Adrenal gland (tissue), 9 donors: ENCODE measurements at regions not wholly inside any gene's neighbourhood (a gene's known extent, or its start where the extent isn't known, plus 50 kb on each side); places are given as distances from the start of the nearest gene placed in this dataset.

ENCODE experiments used
- DNase-seq, 7 donors: peaks; one replicate each; pipeline ENCODE4 v3.0.0-alpha.2; 2019 to 2020
- H3K27ac ChIP-seq, 5 donors: fragments of 200-600 bp; sonication (generic) in 4 of 5; 1 replicate in 3 of 5; 2 replicates in 2 of 5; pipeline versions ENCODE4 v1.5.1 to v1.8.0; 2016 to 2020; ENCODE audit warnings: mild to moderate bottlenecking in 1 of 5
- H3K27me3 ChIP-seq: fragments of 200-600 bp; 2 replicates; pipeline ENCODE4 v1.8.0; 2021
- H3K36me3 ChIP-seq, 2 donors: fragments of 200-600 bp; replicated peaks in 1 of 2; 1 replicate in 1 of 2; 2 replicates in 1 of 2; pipeline versions ENCODE4 v1.5.1 to v1.8.0; 2018 to 2022
- H3K4me1 ChIP-seq, 2 donors: fragments of 200-600 bp; replicated peaks in 1 of 2; 1 replicate in 1 of 2; 2 replicates in 1 of 2; pipeline versions ENCODE4 v1.5.1 to v1.8.0; 2018 to 2021
- H3K4me3 ChIP-seq, 4 donors: fragments of 200-600 bp; sonication (generic) in 3 of 4; one replicate each; pipeline ENCODE4 v1.5.1; 2016 to 2018
- H3K9me3 ChIP-seq, 3 donors: fragments of 200-600 bp; sonication (generic) in 1 of 3; replicated peaks in 1 of 3; 1 replicate in 2 of 3; 2 replicates in 1 of 3; pipeline versions ENCODE4 v1.5.1 to v1.8.0; 2016 to 2021
- POLR2A ChIP-seq, 2 donors: fragments of 450-650 bp; IDR thresholded peaks; one replicate each; pipeline ENCODE4 v1.6.1; 2017; ENCODE audit warnings: antibody characterized with exemption in 2 of 2, mild to moderate bottlenecking in 2 of 2, moderate library complexity in 1 of 2
- WGBS, 4 donors: extraction: QIAGEN DNeasy Blood & Tissue Kit in 2 of 4; methylation state at CpG; one replicate each; pipeline versions ENCODE4 v1.1.5 to v1.1.7; 2013 to 2017; 5-methylcytosine and 5-hydroxymethylcytosine counted together
- intact Hi-C, 2 donors: fragments of 100-400 bp; cut with DNase I; formaldehyde crosslinking; loops; one replicate each; pipeline versions ENCODE4 v1.14.1 to v1.15.0; 2022 to 2023
- TF ChIP-seq, protein P1 (sequence below), 6 experiments: fragments of 450-650 bp in 4 of 6; fragments of 200-600 bp in 2 of 6; sonication (generic) in 1 of 6; IDR thresholded peaks; 1 replicate in 5 of 6; 2 replicates in 1 of 6; pipeline versions ENCODE4 v1.5.1 to v1.8.0; 2016 to 2021; ENCODE audit warnings: antibody characterized with exemption in 6 of 6, mild to moderate bottlenecking in 2 of 6, moderate library complexity in 1 of 6
- donor health status: healthy with polysubstance abuse.
- donor health status: Bipolar disorder and iron deficiency.
- donor health status: DM: yes; HTN: yes; CAD: no.
- donor health status: DM: no; HTN: no; CAD: no.
- donor health status: DM: no; HTN: no; CAD: no.

GRCh38 chr6:47098570-47098993, 56.5 kb upstream of the ADGRF1 start:
- no peak for TF ChIP-seq POLR2A (IDR thresholded peaks at IDR 0.05)
- TF ChIP-seq, protein P1, sequence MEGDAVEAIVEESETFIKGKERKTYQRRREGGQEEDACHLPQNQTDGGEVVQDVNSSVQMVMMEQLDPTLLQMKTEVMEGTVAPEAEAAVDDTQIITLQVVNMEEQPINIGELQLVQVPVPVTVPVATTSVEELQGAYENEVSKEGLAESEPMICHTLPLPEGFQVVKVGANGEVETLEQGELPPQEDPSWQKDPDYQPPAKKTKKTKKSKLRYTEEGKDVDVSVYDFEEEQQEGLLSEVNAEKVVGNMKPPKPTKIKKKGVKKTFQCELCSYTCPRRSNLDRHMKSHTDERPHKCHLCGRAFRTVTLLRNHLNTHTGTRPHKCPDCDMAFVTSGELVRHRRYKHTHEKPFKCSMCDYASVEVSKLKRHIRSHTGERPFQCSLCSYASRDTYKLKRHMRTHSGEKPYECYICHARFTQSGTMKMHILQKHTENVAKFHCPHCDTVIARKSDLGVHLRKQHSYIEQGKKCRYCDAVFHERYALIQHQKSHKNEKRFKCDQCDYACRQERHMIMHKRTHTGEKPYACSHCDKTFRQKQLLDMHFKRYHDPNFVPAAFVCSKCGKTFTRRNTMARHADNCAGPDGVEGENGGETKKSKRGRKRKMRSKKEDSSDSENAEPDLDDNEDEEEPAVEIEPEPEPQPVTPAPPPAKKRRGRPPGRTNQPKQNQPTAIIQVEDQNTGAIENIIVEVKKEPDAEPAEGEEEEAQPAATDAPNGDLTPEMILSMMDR (IDR thresholded peaks at IDR 0.05), result no peak
- no peak overlapping the region for H3K4me3 ChIP-seq
- DNase-seq, result peak in 4 of 7 donors; percentile 25 to 61 (median 36)
- no peaks in the 10 kb centered on the region for H3K36me3 ChIP-seq
- no peaks in the 10 kb centered on the region for H3K9me3 ChIP-seq
- H3K27ac ChIP-seq, result no peak overlapping the region
- WGBS, 4 donors, result 57 to 67% (median 64%) methylated on average over 6 of the region's 6 CpGs
- peaks cover 0 to 5% of the 10 kb centered on the region in 2 donors for H3K4me1 ChIP-seq
- H3K27me3 ChIP-seq, result no peaks in the 10 kb centered on the region
- intact Hi-C loops, result no loop called here

DNA sequence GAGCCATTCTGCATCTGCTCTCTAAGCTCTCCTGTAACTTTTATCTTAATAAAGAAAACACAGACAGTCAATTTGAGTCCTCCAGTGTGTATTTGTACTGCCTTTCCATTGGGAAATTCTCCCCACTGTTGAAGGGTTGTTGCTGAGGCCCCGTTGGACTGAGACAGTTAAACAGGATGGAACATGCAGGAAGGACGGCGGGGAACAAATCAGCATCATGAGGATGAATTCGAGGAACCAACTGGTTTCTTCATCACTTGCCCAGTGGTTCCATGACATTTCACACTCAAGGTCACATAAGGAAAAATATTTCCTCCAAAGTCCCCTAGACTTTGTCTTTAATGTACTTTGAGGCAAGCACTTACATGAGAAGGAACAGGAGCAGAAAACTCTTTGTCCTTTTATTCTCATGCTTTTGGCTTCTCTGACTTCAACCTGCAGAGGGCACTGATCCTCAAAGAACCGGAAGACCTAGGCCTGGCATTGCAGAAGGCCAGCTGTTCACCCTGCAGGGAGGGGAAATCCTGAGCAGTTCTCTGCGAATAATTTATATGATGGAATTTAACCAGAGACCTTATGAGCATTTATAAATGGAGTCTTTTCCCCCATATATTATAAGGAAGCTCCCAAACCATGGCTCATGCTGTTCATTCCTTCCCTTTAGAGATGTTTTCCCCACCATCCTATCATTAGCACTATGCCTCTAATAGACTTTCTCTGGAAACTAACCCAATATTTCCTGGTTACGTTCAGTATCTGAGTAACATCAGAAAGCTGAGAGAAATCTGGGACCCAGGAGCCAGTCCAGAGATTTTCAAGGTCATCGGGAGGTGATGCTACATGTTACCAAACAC, 55.2 kb upstream of the ADGRF1 start:
- H3K4me3 ChIP-seq, result no peak overlapping the region
- no peaks in the 10 kb centered on the region for H3K36me3 ChIP-seq
- no peaks in the 10 kb centered on the region for H3K27me3 ChIP-seq
- H3K9me3 ChIP-seq, result no peaks in the 10 kb centered on the region
- DNase-seq, result peak; percentile 50 to 82 (median 62)
- TF ChIP-seq, protein P1 (IDR thresholded peaks at IDR 0.05), result peak; percentile 23 to 68 (median 58)
- no peak for TF ChIP-seq POLR2A (IDR thresholded peaks at IDR 0.05)
- H3K27ac ChIP-seq, result no peak overlapping the region
- intact Hi-C loops, result no loop called here
- H3K4me1 ChIP-seq, result peaks cover 0 to 5% of the 10 kb centered on the region in 2 donors
- 39 to 45% (median 41%) methylated on average over 8 of the region's 8 CpGs for WGBS, 4 donors

DNA sequence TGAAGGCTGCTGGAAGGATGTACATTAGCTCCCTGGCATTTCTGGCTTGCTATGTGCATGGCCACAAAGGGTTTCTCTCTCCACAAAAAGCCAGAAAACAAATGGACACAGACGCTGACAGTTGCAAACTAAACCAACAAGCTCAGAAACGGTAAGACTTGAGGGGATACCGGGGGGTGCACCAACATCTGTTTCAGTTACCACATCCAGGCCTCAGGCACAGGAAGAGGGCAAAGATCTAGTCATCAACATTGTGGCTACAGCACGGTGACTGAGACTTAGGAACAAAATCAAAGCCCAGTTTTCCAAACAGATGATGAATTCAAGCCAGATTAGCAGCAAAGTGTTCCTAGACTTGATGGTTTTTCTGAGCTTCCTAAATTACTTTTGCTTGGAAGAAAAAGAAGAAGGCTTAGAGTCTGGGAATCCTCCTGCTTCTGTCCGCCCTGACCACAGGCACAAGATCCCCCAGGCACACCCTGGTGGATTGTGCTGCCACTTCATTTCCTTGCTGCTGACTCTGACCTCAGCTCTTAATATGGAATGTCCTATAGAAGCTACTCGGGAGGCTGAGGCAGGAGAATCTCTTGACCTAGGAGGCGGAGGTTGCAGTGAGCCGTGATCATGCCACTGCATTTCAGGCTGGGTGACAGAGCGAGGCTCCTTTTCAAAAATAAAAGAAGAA, 54.2 kb upstream of the ADGRF1 start:
- 68 to 79% (median 75%) methylated on average over 9 of the region's 9 CpGs for WGBS, 4 donors
- H3K4me3 ChIP-seq, result no peak overlapping the region
- no peaks in the 10 kb centered on the region for H3K36me3 ChIP-seq
- H3K4me1 ChIP-seq, result peaks cover 0 to 5% of the 10 kb centered on the region in 2 donors
- TF ChIP-seq, protein P1 (IDR thresholded peaks at IDR 0.05), result no peak
- no peak for TF ChIP-seq POLR2A (IDR thresholded peaks at IDR 0.05)
- no peak for DNase-seq
- intact Hi-C loops, result no loop called here
- no peaks in the 10 kb centered on the region for H3K27me3 ChIP-seq
- H3K9me3 ChIP-seq, result no peaks in the 10 kb centered on the region
- no peak overlapping the region for H3K27ac ChIP-seq

DNA sequence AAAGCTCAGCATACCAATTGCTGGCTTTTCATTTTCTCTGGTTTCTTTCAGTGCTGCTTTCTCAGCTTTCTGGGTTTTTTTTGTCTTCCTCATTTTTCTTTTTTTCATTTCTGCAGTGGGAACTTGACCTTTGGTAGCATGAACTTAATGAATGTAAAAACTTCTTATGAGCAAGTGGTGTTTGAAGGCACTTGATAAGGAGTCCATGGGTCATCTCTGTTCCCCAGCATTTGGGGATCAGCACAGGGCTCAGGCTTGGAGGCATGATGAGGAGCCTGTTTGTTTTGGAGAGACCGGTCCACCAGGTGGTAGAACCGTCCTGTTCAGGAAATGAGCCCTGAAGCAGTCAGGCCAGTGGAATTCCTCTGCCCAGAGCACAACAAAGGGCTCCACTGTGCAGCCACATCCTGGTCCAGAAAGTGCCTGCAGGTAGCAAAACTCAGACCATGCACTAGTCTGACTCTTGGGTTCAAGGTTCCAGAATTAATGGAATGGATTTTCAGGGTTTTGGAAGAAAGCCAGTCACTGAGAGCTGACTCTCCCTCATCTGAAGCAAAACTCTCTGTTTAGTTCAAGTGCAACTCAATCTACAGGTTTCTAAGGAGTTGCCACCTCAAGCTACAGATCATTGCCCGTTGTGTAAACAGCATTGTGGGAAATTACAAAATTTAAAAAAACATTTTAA, 52.3 kb upstream of the ADGRF1 start:
- intact Hi-C loops, result loop anchor here in 1 of 2 donors (5.0 kb wide), 1 partner anchor 213 kb away; the partner anchor contains the start of gene TNFRSF21
- Histone ChIP-seq H3K36me3 (no peaks in the 10 kb centered on the region), H3K4me3 (no peak overlapping the region), H3K4me1 (peaks cover 0 to 5% of the 10 kb centered on the region in 2 donors), H3K27me3 (no peaks in the 10 kb centered on the region), H3K27ac (no peak overlapping the region), H3K9me3 (no peaks in the 10 kb centered on the region)
- no peak for DNase-seq
- TF ChIP-seq POLR2A (IDR thresholded peaks at IDR 0.05), result no peak
- TF ChIP-seq, protein P1 (IDR thresholded peaks at IDR 0.05), result no peak
- WGBS, 4 donors, result 63 to 72% (median 67%) methylated on average over 3 of the region's 3 CpGs
